SU-DHL-6 (cell line): ENCODE measurements at regions not wholly inside any gene's neighbourhood (a gene's known extent, or its start where the extent isn't known, plus 50 kb on each side); places are given as distances from the start of the nearest gene placed in this dataset.

Source experiments
- CTCF ChIP-seq: fragments of 200-600 bp; sonication (generic); IDR thresholded peaks from one replicate; pipeline ENCODE4 v1.5.1; 2017; ENCODE audit warnings: antibody characterized with exemption, mild to moderate bottlenecking, low read length, moderate library complexity; ENCODE audit not compliant: insufficient read depth, poor library complexity, severe bottlenecking
- EZH2phosphoT487 ChIP-seq: fragments of 200-600 bp; sonication (generic), shearing (Covaris generic); conservative IDR thresholded peaks from 2 replicates; pipeline ENCODE4 v1.6.1; 2018; ENCODE audit warnings: mild to moderate bottlenecking, antibody characterized with exemption, low read length, moderate library complexity, mixed read lengths

- TF ChIP-seq EZH2phosphoT487: no peak
- no peak for TF ChIP-seq CTCF
These were observed 108.4 kb downstream of the METRNL start for GRCh38 chr17:83187782-83188311.
